Hematopoietic multipotent progenitor cell treated with erythropoietin and hydrocortisone succinate and interleukin-3 and kit ligand, for 6 days (in vitro differentiated cells): ENCODE measurements at regions not wholly inside any gene's neighbourhood (a gene's known extent, or its start where the extent isn't known, plus 50 kb on each side); places are given as distances from the start of the nearest gene placed in this dataset.

Experiments used
- DNase-seq: peaks from one replicate; pipeline ENCODE4 v3.0.0-alpha.2; 2015

GRCh38 chr15:75136118-75136517 lies 65.6 kb upstream of the C15orf39 start:
- DNase-seq, result no peak

GRCh38 chr15:75136758-75137157 lies 64.9 kb upstream of the C15orf39 start:
- DNase-seq, result no peak

GRCh38 chr15:75138016-75138999 lies 63.4 kb upstream of the C15orf39 start:
- no peak for DNase-seq

GRCh38 chr15:75140080-75140879 lies 61.4 kb upstream of the C15orf39 start:
- peak; percentile 91 for DNase-seq

GRCh38 chr15:75142499-75142898 lies 59.2 kb upstream of the C15orf39 start:
- DNase-seq, result no peak

GRCh38 chr15:75143738-75144334 lies 57.8 kb upstream of the C15orf39 start:
- DNase-seq, result no peak

- DNase-seq, result peak; percentile 60
Measured at GRCh38 chr15:75145027-75145841, 56.4 kb upstream of the C15orf39 start.

- peak; percentile 9 for DNase-seq
Measured at GRCh38 chr15:75148280-75148679, 53.4 kb upstream of the C15orf39 start.

- peak; percentile 87 for DNase-seq
Measured at GRCh38 chr15:75149867-75150709, 51.6 kb upstream of the C15orf39 start.

- DNase-seq, result peak; percentile 69
Measured at GRCh38 chr15:75151214-75152128, 50.2 kb upstream of the C15orf39 start.
